ENCODE measurements at regions not wholly inside any gene's neighbourhood (a gene's known extent, or its start where the extent isn't known, plus 50 kb on each side); places are given as distances from the start of the nearest gene placed in this dataset.

DNA sequence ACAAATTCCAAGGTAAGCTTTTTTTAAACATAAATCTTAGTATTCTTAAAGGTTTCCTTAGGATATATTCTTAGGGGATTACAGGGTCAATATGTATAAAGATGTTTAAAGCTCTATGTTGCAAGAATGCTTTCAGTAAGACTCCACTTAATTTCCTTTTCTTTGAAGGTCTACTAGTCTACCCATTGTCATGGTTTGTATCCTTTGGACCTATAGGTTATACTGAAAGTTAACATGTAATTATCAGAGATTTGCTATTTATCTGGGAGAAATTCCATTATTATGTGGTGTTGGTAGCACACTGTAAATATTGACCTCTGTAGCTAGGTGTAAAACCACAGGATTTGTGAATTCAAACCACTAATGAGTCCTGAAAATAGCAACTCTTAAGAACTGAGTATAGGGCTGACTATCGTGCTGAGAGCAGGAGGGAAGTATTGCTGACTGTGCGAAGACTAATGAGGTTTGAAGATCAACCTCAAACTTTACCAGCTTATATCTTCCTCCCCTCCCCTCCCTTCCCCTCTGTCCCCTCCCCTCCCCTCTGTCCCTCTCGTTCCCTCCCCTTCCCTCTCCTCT is 85.6 kb downstream of the GADD45G start:
- TF ChIP-seq NFIC (IDR thresholded peaks at IDR 0.05) (no peak), CEBPB (IDR thresholded peaks at IDR 0.05) (no peak), RAD21 (IDR thresholded peaks at IDR 0.05; ENCODE audit: low read depth) (no peak)
- TF ChIP-seq, protein P1, sequence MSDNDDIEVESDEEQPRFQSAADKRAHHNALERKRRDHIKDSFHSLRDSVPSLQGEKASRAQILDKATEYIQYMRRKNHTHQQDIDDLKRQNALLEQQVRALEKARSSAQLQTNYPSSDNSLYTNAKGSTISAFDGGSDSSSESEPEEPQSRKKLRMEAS (IDR thresholded peaks at IDR 0.05): no peak
- TF ChIP-seq, protein P2, sequence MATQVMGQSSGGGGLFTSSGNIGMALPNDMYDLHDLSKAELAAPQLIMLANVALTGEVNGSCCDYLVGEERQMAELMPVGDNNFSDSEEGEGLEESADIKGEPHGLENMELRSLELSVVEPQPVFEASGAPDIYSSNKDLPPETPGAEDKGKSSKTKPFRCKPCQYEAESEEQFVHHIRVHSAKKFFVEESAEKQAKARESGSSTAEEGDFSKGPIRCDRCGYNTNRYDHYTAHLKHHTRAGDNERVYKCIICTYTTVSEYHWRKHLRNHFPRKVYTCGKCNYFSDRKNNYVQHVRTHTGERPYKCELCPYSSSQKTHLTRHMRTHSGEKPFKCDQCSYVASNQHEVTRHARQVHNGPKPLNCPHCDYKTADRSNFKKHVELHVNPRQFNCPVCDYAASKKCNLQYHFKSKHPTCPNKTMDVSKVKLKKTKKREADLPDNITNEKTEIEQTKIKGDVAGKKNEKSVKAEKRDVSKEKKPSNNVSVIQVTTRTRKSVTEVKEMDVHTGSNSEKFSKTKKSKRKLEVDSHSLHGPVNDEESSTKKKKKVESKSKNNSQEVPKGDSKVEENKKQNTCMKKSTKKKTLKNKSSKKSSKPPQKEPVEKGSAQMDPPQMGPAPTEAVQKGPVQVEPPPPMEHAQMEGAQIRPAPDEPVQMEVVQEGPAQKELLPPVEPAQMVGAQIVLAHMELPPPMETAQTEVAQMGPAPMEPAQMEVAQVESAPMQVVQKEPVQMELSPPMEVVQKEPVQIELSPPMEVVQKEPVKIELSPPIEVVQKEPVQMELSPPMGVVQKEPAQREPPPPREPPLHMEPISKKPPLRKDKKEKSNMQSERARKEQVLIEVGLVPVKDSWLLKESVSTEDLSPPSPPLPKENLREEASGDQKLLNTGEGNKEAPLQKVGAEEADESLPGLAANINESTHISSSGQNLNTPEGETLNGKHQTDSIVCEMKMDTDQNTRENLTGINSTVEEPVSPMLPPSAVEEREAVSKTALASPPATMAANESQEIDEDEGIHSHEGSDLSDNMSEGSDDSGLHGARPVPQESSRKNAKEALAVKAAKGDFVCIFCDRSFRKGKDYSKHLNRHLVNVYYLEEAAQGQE (IDR thresholded peaks at IDR 0.05; ENCODE audit: low read depth): no peak
- TF ChIP-seq, protein P3, sequence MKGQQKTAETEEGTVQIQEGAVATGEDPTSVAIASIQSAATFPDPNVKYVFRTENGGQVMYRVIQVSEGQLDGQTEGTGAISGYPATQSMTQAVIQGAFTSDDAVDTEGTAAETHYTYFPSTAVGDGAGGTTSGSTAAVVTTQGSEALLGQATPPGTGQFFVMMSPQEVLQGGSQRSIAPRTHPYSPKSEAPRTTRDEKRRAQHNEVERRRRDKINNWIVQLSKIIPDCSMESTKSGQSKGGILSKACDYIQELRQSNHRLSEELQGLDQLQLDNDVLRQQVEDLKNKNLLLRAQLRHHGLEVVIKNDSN (IDR thresholded peaks at IDR 0.05): no peak
